Prostate gland (tissue), 2 donors: ENCODE measurements at regions not wholly inside any gene's neighbourhood (a gene's known extent, or its start where the extent isn't known, plus 50 kb on each side); places are given as distances from the start of the nearest gene placed in this dataset.

ENCODE experiments used
- DNase-seq: peaks from one replicate; pipeline ENCODE4 v3.0.0-alpha.2; 2019; ENCODE audit warnings: low spot score
- H3K27ac ChIP-seq, 2 donors: fragments of 200-600 bp; sonication (generic); 2 replicates each; pipeline ENCODE4 v1.5.1; 2017 to 2019
- H3K27me3 ChIP-seq: fragments of 200-600 bp; sonication (generic); replicated peaks from 2 replicates; pipeline ENCODE4 v1.5.1; 2019; ENCODE audit not compliant: insufficient read depth
- H3K36me3 ChIP-seq, 2 donors: fragments of 200-600 bp; sonication (generic); 1 replicate in 1 of 2; 2 replicates in 1 of 2; pipeline versions ENCODE4 v1.5.1 to v1.8.1; 2017 to 2019
- H3K4me1 ChIP-seq: fragments of 200-600 bp; sonication (generic); replicated peaks from 2 replicates; pipeline ENCODE4 v1.5.1; 2019
- H3K4me3 ChIP-seq, 2 donors: fragments of 200-600 bp; sonication (generic); 2 replicates each; pipeline ENCODE4 v1.5.1; 2017 to 2019
- H3K9me3 ChIP-seq: fragments of 200-600 bp; sonication (generic); 2 replicates; pipeline ENCODE4 v1.5.1; 2017
- POLR2A ChIP-seq: fragments of 450-650 bp; IDR thresholded peaks from one replicate; pipeline ENCODE4 v1.6.1; 2016; ENCODE audit warnings: antibody characterized with exemption, mild to moderate bottlenecking
- POLR2AphosphoS5 ChIP-seq: sonication (generic); formaldehyde crosslinking; IDR thresholded peaks from one replicate; pipeline ENCODE4 v1.6.1; 2017; ENCODE audit warnings: antibody characterized with exemption
- WGBS: methylation state at CpG from one replicate; pipeline ENCODE4 v1.1.5; 2018; 5-methylcytosine and 5-hydroxymethylcytosine counted together
- intact Hi-C: fragments of 100-400 bp; cut with DNase I; formaldehyde crosslinking; loops from one replicate; pipeline ENCODE4 v1.14.2; 2022
- TF ChIP-seq, protein P1 (sequence below), 4 experiments: fragments of 200-600 bp in 2 of 4; fragments of 450-650 bp in 2 of 4; sonication (generic) in 2 of 4; IDR thresholded peaks; 1 replicate in 3 of 4; 2 replicates in 1 of 4; pipeline ENCODE4 v1.5.1; 2016 to 2019; ENCODE audit warnings: antibody characterized with exemption in 4 of 4, mild to moderate bottlenecking in 2 of 4, moderate library complexity in 2 of 4

DNA sequence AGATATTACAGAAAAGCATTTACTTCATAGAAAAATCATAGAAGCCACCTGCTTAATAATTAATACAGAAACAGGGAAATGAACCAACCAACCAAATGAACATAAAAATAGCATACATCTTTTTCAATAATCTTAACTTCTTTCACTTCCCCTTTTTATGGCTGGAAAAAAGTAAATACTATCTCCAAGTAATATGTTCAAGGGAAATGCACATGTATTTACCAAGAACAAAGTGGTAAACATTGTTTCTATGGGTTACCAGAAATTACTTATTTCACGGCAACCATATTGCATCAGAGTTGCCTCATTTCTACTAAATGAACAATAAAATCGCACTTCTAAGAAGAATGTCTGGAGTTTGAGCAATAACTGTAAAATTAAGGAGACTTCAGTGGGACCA, 321.3 kb downstream of the TMA16 start:
- Histone ChIP-seq H3K4me3 (no peak overlapping the region), H3K4me1 (no peaks in the 10 kb centered on the region), H3K9me3 (no peaks in the 10 kb centered on the region), H3K27ac (no peak overlapping the region), H3K36me3 (no peaks in the 10 kb centered on the region), H3K27me3 (no peaks in the 10 kb centered on the region)
- WGBS = 56% methylated on average over 2 of the region's 2 CpGs
- DNase-seq = no peak
- intact Hi-C loops = no loop called here
- TF ChIP-seq POLR2AphosphoS5 (no peak), POLR2A (no peak)
- TF ChIP-seq, protein P1, sequence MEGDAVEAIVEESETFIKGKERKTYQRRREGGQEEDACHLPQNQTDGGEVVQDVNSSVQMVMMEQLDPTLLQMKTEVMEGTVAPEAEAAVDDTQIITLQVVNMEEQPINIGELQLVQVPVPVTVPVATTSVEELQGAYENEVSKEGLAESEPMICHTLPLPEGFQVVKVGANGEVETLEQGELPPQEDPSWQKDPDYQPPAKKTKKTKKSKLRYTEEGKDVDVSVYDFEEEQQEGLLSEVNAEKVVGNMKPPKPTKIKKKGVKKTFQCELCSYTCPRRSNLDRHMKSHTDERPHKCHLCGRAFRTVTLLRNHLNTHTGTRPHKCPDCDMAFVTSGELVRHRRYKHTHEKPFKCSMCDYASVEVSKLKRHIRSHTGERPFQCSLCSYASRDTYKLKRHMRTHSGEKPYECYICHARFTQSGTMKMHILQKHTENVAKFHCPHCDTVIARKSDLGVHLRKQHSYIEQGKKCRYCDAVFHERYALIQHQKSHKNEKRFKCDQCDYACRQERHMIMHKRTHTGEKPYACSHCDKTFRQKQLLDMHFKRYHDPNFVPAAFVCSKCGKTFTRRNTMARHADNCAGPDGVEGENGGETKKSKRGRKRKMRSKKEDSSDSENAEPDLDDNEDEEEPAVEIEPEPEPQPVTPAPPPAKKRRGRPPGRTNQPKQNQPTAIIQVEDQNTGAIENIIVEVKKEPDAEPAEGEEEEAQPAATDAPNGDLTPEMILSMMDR (IDR thresholded peaks at IDR 0.05) = no peak

DNA sequence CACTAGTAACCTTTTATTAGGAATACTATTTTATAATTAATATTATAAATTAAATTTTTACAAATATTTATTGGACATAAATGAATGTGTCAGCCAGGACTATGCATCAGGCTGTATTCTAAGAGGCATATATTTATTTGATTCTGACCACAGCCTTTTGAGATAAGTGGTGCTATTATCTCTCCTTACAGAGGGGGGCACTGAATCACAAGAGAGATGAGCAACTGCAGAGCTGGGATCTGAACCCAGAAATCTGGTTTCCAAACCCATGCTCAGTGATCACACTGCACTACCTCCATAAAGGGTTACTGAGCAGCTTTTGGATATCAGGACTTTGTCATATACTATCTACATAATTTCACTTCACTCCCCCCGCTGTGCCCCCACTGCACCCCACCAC, 322.0 kb downstream of the TMA16 start:
- intact Hi-C loops = no loop called here

DNA sequence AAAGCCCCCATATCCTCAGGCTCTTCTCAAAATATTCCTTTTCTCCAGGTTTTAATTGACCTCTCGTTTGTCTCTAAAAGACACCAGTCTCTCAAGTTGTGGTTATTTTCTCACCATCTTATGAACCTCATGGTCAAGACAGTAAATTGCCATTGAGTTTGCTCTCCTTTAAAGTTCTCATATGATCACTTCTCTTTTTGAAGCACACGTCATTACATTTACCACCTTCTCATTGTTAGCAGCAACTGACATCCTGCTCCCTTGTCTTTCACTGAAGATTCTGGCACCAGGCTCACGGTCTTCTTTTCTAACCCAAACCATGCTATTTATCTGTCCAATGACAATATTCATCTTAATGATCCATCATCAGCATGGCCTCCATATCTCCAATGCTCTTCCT, 324.2 kb downstream of the TMA16 start:
- no peaks in the 10 kb centered on the region for H3K4me1 ChIP-seq
- intact Hi-C loops = no loop called here
- WGBS = 85% methylated on average over 3 of the region's 3 CpGs

More for the DNA sequence above, 322.0 kb downstream of the TMA16 start:
- WGBS = 88% methylated on average over 1 of the region's 1 CpG
- H3K4me1 ChIP-seq = no peaks in the 10 kb centered on the region
- DNase-seq = no peak
- TF ChIP-seq POLR2AphosphoS5 (no peak), POLR2A (no peak)
- TF ChIP-seq, protein P1 (IDR thresholded peaks at IDR 0.05) = no peak
- H3K4me3 ChIP-seq = no peak overlapping the region
- no peaks in the 10 kb centered on the region for H3K9me3 ChIP-seq
- no peaks in the 10 kb centered on the region for H3K36me3 ChIP-seq
- H3K27me3 ChIP-seq = no peaks in the 10 kb centered on the region
- no peak overlapping the region for H3K27ac ChIP-seq

DNA sequence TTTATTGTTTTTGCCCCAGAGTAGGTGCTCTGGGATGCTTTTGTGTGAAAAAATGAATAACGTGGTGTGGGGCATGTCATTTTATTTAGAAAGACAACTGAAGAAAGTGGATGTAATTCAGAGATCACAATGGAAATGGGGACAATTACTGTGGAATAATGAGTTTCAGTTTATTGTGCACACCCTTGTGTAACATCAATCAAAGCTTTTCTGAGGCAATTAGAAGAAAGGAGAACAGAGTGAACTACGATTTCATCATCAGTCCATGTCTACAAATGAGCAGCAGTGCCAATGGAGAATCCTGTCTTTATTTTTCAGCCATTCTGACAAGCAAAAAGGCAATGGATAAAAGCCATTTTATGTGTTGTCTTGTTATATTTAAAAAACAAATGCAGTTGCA, 339.2 kb downstream of the TMA16 start:
- Histone ChIP-seq H3K36me3 (no peaks in the 10 kb centered on the region), H3K9me3 (no peaks in the 10 kb centered on the region), H3K27ac (no peak overlapping the region), H3K4me3 (no peak overlapping the region), H3K4me1 (no peaks in the 10 kb centered on the region), H3K27me3 (no peaks in the 10 kb centered on the region)
- intact Hi-C loops = no loop called here
- no peak for DNase-seq
- TF ChIP-seq POLR2AphosphoS5 (no peak), POLR2A (no peak)
- TF ChIP-seq, protein P1 (IDR thresholded peaks at IDR 0.05) = no peak
- 62% methylated on average over 2 of the region's 2 CpGs for WGBS

More for the DNA sequence above, 324.2 kb downstream of the TMA16 start:
- no peaks in the 10 kb centered on the region for H3K36me3 ChIP-seq
- H3K27me3 ChIP-seq = no peaks in the 10 kb centered on the region
- no peak for TF ChIP-seq POLR2AphosphoS5
- TF ChIP-seq, protein P1 (IDR thresholded peaks at IDR 0.05) = no peak
- TF ChIP-seq POLR2A = no peak
- no peak overlapping the region for H3K27ac ChIP-seq
- no peak for DNase-seq
- H3K9me3 ChIP-seq = no peaks in the 10 kb centered on the region
- H3K4me3 ChIP-seq = no peak overlapping the region

DNA sequence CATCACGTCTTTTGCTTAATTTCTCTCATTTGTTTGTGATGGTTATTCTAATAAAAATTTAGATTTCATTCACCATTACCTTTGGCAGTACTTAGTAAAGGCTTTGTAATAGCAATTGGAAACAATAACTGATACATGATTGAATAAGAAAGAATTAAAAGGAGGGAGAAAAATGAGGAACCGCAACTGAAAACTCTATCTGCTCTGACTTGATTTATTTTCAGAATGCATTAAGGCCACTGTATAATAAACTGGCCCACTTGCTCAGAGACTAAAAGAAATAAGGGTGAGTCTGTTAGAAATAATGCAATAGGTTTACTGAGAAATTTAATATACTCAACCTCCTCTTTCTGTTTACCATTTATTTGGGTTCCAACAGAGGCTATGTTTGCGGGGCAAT, 351.5 kb downstream of the TMA16 start:
- Histone ChIP-seq H3K36me3 (no peaks in the 10 kb centered on the region), H3K27ac (no peak overlapping the region), H3K27me3 (no peaks in the 10 kb centered on the region), H3K4me3 (no peak overlapping the region), H3K4me1 (no peaks in the 10 kb centered on the region), H3K9me3 (no peaks in the 10 kb centered on the region)
- WGBS = 93% methylated on average over 3 of the region's 3 CpGs
- DNase-seq = no peak
- TF ChIP-seq, protein P1 (IDR thresholded peaks at IDR 0.05) = no peak
- TF ChIP-seq POLR2AphosphoS5 = no peak
- no peak for TF ChIP-seq POLR2A
- intact Hi-C loops = no loop called here
